ENCODE measurements at regions not wholly inside any gene's neighbourhood (a gene's known extent, or its start where the extent isn't known, plus 50 kb on each side); places are given as distances from the start of the nearest gene placed in this dataset.
A peak's percentile ranks its signal among the peaks of the same experiment; 100 is the strongest.
"Not testable (repeated sequence)": the region's sequence is repeated elsewhere in the genome, so short reads cannot be mapped to it uniquely, and the experiment has no call there.

GRCh38 chr4:27075603-27076002 is 215.0 kb downstream of the STIM2 start:
- not testable (repeated sequence) for DNase-seq (ENCODE audit: low read depth)

GRCh38 chr4:27078934-27079455 is 218.4 kb downstream of the STIM2 start:
- no peak for DNase-seq (ENCODE audit: low read depth)
- TF ChIP-seq, protein P1, sequence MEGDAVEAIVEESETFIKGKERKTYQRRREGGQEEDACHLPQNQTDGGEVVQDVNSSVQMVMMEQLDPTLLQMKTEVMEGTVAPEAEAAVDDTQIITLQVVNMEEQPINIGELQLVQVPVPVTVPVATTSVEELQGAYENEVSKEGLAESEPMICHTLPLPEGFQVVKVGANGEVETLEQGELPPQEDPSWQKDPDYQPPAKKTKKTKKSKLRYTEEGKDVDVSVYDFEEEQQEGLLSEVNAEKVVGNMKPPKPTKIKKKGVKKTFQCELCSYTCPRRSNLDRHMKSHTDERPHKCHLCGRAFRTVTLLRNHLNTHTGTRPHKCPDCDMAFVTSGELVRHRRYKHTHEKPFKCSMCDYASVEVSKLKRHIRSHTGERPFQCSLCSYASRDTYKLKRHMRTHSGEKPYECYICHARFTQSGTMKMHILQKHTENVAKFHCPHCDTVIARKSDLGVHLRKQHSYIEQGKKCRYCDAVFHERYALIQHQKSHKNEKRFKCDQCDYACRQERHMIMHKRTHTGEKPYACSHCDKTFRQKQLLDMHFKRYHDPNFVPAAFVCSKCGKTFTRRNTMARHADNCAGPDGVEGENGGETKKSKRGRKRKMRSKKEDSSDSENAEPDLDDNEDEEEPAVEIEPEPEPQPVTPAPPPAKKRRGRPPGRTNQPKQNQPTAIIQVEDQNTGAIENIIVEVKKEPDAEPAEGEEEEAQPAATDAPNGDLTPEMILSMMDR (IDR thresholded peaks at IDR 0.05; ENCODE audit: insufficient read depth, low read depth, low read length): no peak
- no peak overlapping the region for H3K4me3 ChIP-seq (ENCODE audit: low read depth, low read length)

More at GRCh38 chr4:27075603-27076002, 215.0 kb downstream of the STIM2 start:
- not testable (repeated sequence) for H3K4me3 ChIP-seq (ENCODE audit: low read depth, low read length)

GRCh38 chr4:27081675-27082586 is 221.3 kb downstream of the STIM2 start:
- TF ChIP-seq, protein P1 (IDR thresholded peaks at IDR 0.05; ENCODE audit: insufficient read depth, low read depth, low read length): no peak
- DNase-seq (ENCODE audit: low read depth): no peak
- H3K4me3 ChIP-seq (ENCODE audit: low read depth, low read length): no peak overlapping the region

DNA sequence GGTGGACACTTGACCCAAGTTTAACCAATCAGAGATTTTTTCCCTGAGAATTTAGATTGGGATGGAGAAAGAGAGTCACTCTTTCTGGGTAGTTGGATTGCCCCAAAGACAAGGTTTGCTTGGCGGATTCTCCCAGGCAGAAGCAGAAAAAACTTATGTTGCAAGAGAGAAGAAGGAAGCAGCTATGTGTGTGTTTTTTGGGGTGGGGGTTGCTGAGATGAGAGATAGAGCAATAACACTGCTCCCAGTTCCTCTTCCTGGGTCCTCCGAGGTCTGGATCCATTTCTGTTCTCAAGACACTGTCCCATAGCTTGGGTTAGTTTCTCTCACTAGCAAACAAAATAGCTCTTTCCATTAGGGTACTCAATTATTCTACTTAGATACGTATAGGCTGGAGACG is 222.1 kb downstream of the STIM2 start:
- no peak for DNase-seq (ENCODE audit: low read depth)
- H3K4me3 ChIP-seq (ENCODE audit: low read depth, low read length): no peak overlapping the region
- TF ChIP-seq, protein P1 (IDR thresholded peaks at IDR 0.05; ENCODE audit: insufficient read depth, low read depth, low read length): no peak

GRCh38 chr4:27084685-27085361 is 224.2 kb downstream of the STIM2 start:
- peak overlapping the region; percentile 10 for H3K4me3 ChIP-seq (ENCODE audit: low read depth, low read length)
- peak; percentile 3 for DNase-seq (ENCODE audit: low read depth)
- TF ChIP-seq, protein P1 (IDR thresholded peaks at IDR 0.05; ENCODE audit: insufficient read depth, low read depth, low read length): no peak

DNA sequence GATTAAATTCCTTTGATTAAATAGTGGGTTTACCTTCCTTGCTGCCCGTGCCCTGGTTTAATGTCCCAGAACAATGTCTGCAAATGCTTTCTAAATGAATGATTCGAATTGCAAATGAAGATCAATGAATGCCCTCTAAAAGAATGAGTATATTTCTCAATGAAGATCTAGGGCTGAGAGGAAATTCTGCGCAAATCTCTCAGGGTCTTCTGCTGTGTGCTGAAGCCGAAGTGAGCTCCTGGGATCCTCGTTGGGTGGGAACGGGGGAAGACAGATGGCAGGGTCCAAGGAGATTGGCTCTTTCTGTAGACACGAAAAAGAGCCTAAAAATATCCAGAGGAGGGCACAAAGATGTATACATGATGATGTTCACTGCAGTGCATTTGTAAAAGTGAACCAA is 224.8 kb downstream of the STIM2 start:
- DNase-seq (ENCODE audit: low read depth): no peak
- H3K4me3 ChIP-seq (ENCODE audit: low read depth, low read length): no peak overlapping the region
- TF ChIP-seq, protein P1 (IDR thresholded peaks at IDR 0.05; ENCODE audit: insufficient read depth, low read depth, low read length): no peak
